ENCODE measurements at regions not wholly inside any gene's neighbourhood (a gene's known extent, or its start where the extent isn't known, plus 50 kb on each side); places are given as distances from the start of the nearest gene placed in this dataset.

GRCh38 chr3:13135811-13136321 is 62.6 kb upstream of the IQSEC1 start (continued):
- TF ChIP-seq TFE3 (CRISPR knock-in tag; IDR thresholded peaks at IDR 0.05) = no peak

GRCh38 chr3:13135251-13135810 is 62.1 kb upstream of the IQSEC1 start:
- BruUV-seq (replicated peaks) = no TSS peak
- H3K4me2 ChIP-seq (ENCODE audit: insufficient read depth, low read length) = no peak overlapping the region
- H3K9ac ChIP-seq (ENCODE audit: insufficient read depth in 1 of 2, low read depth in 2 of 2, low read length in 2 of 2) = no peak overlapping the region
- in situ Hi-C loops (cut with MboI) = no loop called here
- H3K4me3 ChIP-seq = no peak overlapping the region
- no peaks in the 10 kb centered on the region for H3K36me3 ChIP-seq (ENCODE audit: control insufficient read depth, insufficient read depth, low read length)
- peaks cover 55 to 78% of the 10 kb centered on the region in 2 experiments for H3K27me3 ChIP-seq (ENCODE audit: control insufficient read depth in 2 of 2, insufficient read depth in 2 of 2, low read length in 2 of 2)
- H3K4me1 ChIP-seq (replicated peaks in 1 of 2; ENCODE audit: control insufficient read depth in 2 of 2, insufficient read depth in 2 of 2, low read length in 2 of 2) = peaks cover 0 to 4% of the 10 kb centered on the region in 2 experiments; a peak in 1 of 5 replicates
- peak; percentile 47 for ATAC-seq
- intact Hi-C loops (cut with micrococcal nuclease) = no loop called here
- no peaks in the 10 kb centered on the region for H3K9me1 ChIP-seq (ENCODE audit: control insufficient read depth, insufficient read depth, low read length)
- H3K27ac ChIP-seq (ENCODE audit: extremely low read depth, low read depth, low read length) = no peak overlapping the region
- POLR2A ChIA-PET = interaction anchor here (0.5 to 1.3 kb wide), 5 partner anchors 9 to 177 kb away, joined by 3 to 8 read pairs (median 3); no protein-coding TSS in a partner anchor
- no peak for TF ChIP-seq HCFC1 (IDR thresholded peaks at IDR 0.05; ENCODE audit: low read depth, low read length)
- 0 out of 2 replicates have a peak, but pooled peaks have one; percentile 6 for TF ChIP-seq NFIC (IDR thresholded peaks at IDR 0.05)
- TF ChIP-seq NR2C2 (CRISPR knock-in tag; IDR thresholded peaks at IDR 0.05) = no peak
- no peak for TF ChIP-seq NR2C2 (tag; IDR thresholded peaks at IDR 0.05)
- TF ChIP-seq ZNF212 (CRISPR knock-in tag; IDR thresholded peaks at IDR 0.05) = no peak
- H4K20me1 ChIP-seq (replicated peaks; ENCODE audit: control insufficient read depth, insufficient read depth, low read length) = peaks cover 15% of the 10 kb centered on the region
- H3K9me3 ChIP-seq (replicated peaks; ENCODE audit: control insufficient read depth, insufficient read depth, low read depth, low read length) = no peaks in the 10 kb centered on the region
- WGBS (ENCODE audit: insufficient coverage, low coverage, missing lambda C conversion rate) = 8% methylated on average over 9 of the region's 9 CpGs
- FAIRE-seq = no peak
- CTCF ChIA-PET (ENCODE audit: low intra/inter-chr PET ratio) = no interaction called here
- H2AFZ ChIP-seq (ENCODE audit: low read depth, low read length) = no peak overlapping the region
- DNase-seq (ENCODE audit: extremely low read depth in 1 of 4, low spot score in 3 of 4) = no peak
- H3K79me2 ChIP-seq (ENCODE audit: control insufficient read depth, insufficient read depth, low read length) = no peaks in the 10 kb centered on the region

All from K562 (cell line).